ENCODE measurements at regions not wholly inside any gene's neighbourhood (a gene's known extent, or its start where the extent isn't known, plus 50 kb on each side); places are given as distances from the start of the nearest gene placed in this dataset.

DNA sequence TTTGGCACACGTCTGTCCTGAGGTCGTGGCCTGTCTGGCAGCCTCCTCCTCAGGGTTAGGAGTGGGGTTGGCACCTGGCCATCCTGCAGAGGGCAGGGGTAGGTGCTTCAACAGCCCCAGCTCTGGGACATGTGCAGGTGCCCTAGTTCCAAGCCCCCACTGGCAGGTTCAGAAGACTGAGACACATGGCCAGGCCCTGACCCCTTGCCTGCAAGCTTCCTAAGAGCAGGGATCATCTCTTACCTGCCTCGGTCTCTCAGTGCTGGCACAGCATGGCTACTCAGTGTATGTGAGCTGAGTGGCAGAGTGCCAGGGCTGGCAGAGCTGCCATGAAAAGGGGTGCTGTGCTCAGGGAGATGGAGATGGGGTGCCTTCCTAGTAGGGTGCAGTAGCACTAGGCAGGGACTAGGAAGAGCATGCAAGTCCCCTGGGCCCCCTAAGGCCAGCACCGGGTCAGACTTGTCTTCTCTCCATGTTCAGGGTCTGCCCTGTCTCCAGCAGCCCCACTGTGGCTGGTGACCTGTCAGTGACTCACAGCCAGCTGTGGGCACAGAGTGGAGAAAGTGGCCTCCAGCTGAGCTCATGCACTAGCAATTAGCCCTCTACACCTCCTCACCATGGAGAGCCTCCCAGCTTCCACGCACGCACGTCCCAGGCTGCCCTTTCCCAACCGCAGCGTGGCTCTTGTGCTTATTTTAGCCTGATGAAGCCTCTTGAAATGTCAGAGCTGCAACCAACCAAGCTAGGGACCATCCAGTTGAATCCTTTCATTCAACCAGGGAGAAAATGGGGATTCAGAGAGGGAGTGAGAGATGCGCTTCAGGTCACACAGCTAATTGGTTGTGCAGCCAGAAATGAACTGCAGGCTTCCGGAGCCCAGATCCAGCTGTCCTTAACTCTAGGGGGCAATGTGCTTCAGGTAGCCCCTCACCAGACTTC is 116.6 kb downstream of the MRPL14 start:
- no peak for TF ChIP-seq POLR2AphosphoS5 (IDR thresholded peaks at IDR 0.05)
- TF ChIP-seq POLR2A (IDR thresholded peaks at IDR 0.05): no peak

Data from prostate gland (tissue), 1 donor.